GM12878 (cell line): ENCODE measurements at regions not wholly inside any gene's neighbourhood (a gene's known extent, or its start where the extent isn't known, plus 50 kb on each side); places are given as distances from the start of the nearest gene placed in this dataset.
"Not testable (repeated sequence)": the region's sequence is repeated elsewhere in the genome, so short reads cannot be mapped to it uniquely, and the experiment has no call there.

Experiments
- ATAC-seq: fragments of 200-7000 bp; cut with Tn5 transposase; 3 replicates; pipeline ENCODE4 v1.9.1; 2020; ENCODE audit warnings: mild to moderate bottlenecking, moderate library complexity
- BruUV-seq: library from RNA; stranded (reverse); fragments of 400-500 nt; replicated peaks from 2 replicates; lab custom pipeline; 2021; lab: Mats Ljungman, UMichigan
- CTCF ChIA-PET: fragments of 300-600 bp; sonication (Branson Sonifier 250); formaldehyde crosslinking; extraction: SDS; loops from one replicate; lab custom pipeline; 2021; ENCODE audit warnings: inconsistent platforms; lab: Yijun Ruan, JAX
- POLR2A ChIA-PET: fragments of 350-600 bp; formaldehyde crosslinking; extraction: SDS; loops from one replicate; lab custom pipeline; 2021; ENCODE audit warnings: inconsistent platforms; lab: Charles Lee
- RAD21 ChIA-PET: fragments of 300-600 bp; sonication (Branson Sonifier 250); formaldehyde crosslinking; loops from one replicate; lab custom pipeline; 2023; ENCODE audit warnings: antibody characterized with exemption; ENCODE audit not compliant: unreplicated experiment; lab: Charles Lee
- SMC1A ChIA-PET: fragments of 300-600 bp; sonication (Branson Sonifier 250); formaldehyde crosslinking; loops from one replicate; lab custom pipeline; 2023; ENCODE audit not compliant: unreplicated experiment, uncharacterized antibody; lab: Charles Lee
- DNase-seq: peaks from one replicate; pipeline ENCODE4 v3.0.0-alpha.2; 2011; ENCODE audit warnings: low read depth, low spot score
- FAIRE-seq: peaks from 3 replicates; lab custom pipeline; 2011; peaks lifted over from hg19 to GRCh38; lab: Jason Lieb, UNC
- H2AFZ ChIP-seq: 2 replicates; pipeline ENCODE4 v1.6.0; 2011; ENCODE audit warnings: low read depth, low read length, control low read depth; ENCODE audit not compliant: control insufficient read depth
- H3K27ac ChIP-seq: 2 replicates; pipeline ENCODE4 v1.5.1; 2011; ENCODE audit warnings: control low read depth; ENCODE audit not compliant: control insufficient read depth, insufficient read depth
- H3K27me3 ChIP-seq, 2 experiments: replicated peaks in 1 of 2; 2 replicates each; pipeline versions ENCODE4 v1.6.0 to v1.6.1; 2011; ENCODE audit warnings: low read length in 1 of 2; ENCODE audit not compliant: control insufficient read depth in 2 of 2, insufficient read depth in 2 of 2
- H3K36me3 ChIP-seq, 2 experiments: 2 replicates each; pipeline ENCODE4 v1.5.1; 2011; ENCODE audit warnings: low read length in 1 of 2; ENCODE audit not compliant: control insufficient read depth in 2 of 2, insufficient read depth in 2 of 2
- H3K4me1 ChIP-seq: 2 replicates; pipeline ENCODE4 v1.6.1; 2011; ENCODE audit warnings: mild to moderate bottlenecking, low read length, moderate library complexity, mixed read lengths; ENCODE audit not compliant: control insufficient read depth, insufficient read depth
- H3K4me2 ChIP-seq: 2 replicates; pipeline ENCODE4 v1.6.0; 2011; ENCODE audit warnings: control low read depth; ENCODE audit not compliant: control insufficient read depth, insufficient read depth
- H3K4me3 ChIP-seq: fragments of 200-600 bp; sonication (generic); 2 replicates; pipeline ENCODE4 v1.5.1; 2016
- H3K79me2 ChIP-seq: 2 replicates; pipeline ENCODE4 v1.6.0; 2011; ENCODE audit warnings: low read length; ENCODE audit not compliant: control insufficient read depth, insufficient read depth
- H3K9ac ChIP-seq: 2 replicates; pipeline ENCODE4 v1.8.0; 2011; ENCODE audit warnings: low read length, control low read depth, mixed read lengths; ENCODE audit not compliant: control insufficient read depth, insufficient read depth
- H3K9me3 ChIP-seq: replicated peaks from 3 replicates; pipeline ENCODE4 v1.5.1; 2011; ENCODE audit warnings: mild to moderate bottlenecking, low read length; ENCODE audit not compliant: control insufficient read depth, insufficient read depth
- H4K20me1 ChIP-seq: 2 replicates; pipeline ENCODE4 v1.6.0; 2011; ENCODE audit not compliant: control insufficient read depth, insufficient read depth
- BCL3 ChIP-seq: IDR thresholded peaks from 2 replicates; pipeline ENCODE4 v1.6.1; 2011; ENCODE audit warnings: borderline replicate concordance, low read depth, mild to moderate bottlenecking, moderate library complexity, low read length; ENCODE audit not compliant: insufficient read depth, poor library complexity, severe bottlenecking
- BMI1 ChIP-seq: fragments of 450-650 bp; IDR thresholded peaks from 2 replicates; pipeline ENCODE4 v1.6.1; 2016; ENCODE audit warnings: mild to moderate bottlenecking, moderate library complexity, borderline replicate concordance
- CEBPB ChIP-seq, 2 experiments: fragments of 150-350 bp in 1 of 2; IDR thresholded peaks; 2 replicates each; pipeline ENCODE4 v1.6.1; 2012 to 2014; ENCODE audit warnings: low read depth in 2 of 2, low read length in 2 of 2, borderline replicate concordance in 1 of 2, inconsistent platforms in 1 of 2
- CEBPZ ChIP-seq: fragments of 150-350 bp; IDR thresholded peaks from 2 replicates; pipeline ENCODE4 v1.6.1; 2016; ENCODE audit warnings: low read depth, low read length
- HDAC6 ChIP-seq: fragments of 200-600 bp; sonication (generic); IDR thresholded peaks from one replicate; pipeline ENCODE4 v1.8.0; 2017; ENCODE audit warnings: antibody characterized with exemption; ENCODE audit not compliant: unreplicated experiment
- PAX8 ChIP-seq: fragments of 450-650 bp; IDR thresholded peaks from 2 replicates; pipeline ENCODE4 v1.6.1; 2017; ENCODE audit warnings: mild to moderate bottlenecking, moderate library complexity
- POLR2AphosphoS5 ChIP-seq: IDR thresholded peaks from 2 replicates; pipeline ENCODE4 v1.6.1; 2011; ENCODE audit warnings: mild to moderate bottlenecking, low read length, inconsistent platforms
- SPI1 ChIP-seq: IDR thresholded peaks from 2 replicates; pipeline ENCODE4 v1.6.1; 2011; ENCODE audit warnings: low read depth, mild to moderate bottlenecking, low read length, moderate library complexity, borderline replicate concordance; ENCODE audit not compliant: insufficient read depth
- TARDBP ChIP-seq: IDR thresholded peaks from 2 replicates; pipeline ENCODE4 v1.6.1; 2016; ENCODE audit warnings: borderline replicate concordance
- TBL1XR1 ChIP-seq: IDR thresholded peaks from 2 replicates; pipeline ENCODE4 v1.6.1; 2012; ENCODE audit warnings: low read depth, low read length, improper control_type of control experiment
- USF1 ChIP-seq: IDR thresholded peaks from 2 replicates; pipeline ENCODE4 v1.6.1; 2011; ENCODE audit warnings: borderline replicate concordance, low read depth, mild to moderate bottlenecking, moderate library complexity, mixed read lengths, low read length; ENCODE audit not compliant: insufficient read depth; ENCODE audit errors: extremely low read length
- WGBS: methylation state at CpG from one replicate; pipeline ENCODE4 v1.1.6; 2016; ENCODE audit warnings: low lambda C conversion rate; ENCODE audit not compliant: insufficient replicate concordance, insufficient coverage; ENCODE audit errors: missing lambda C conversion rate; 5-methylcytosine and 5-hydroxymethylcytosine counted together
- in situ Hi-C: fragments of 300-500 bp; cut with MboI; formaldehyde crosslinking; loops from 9 replicates; pipeline ENCODE4 v1.14.3; 2018; ENCODE audit warnings: mixed read lengths
- intact Hi-C: fragments of 100-400 bp; cut with micrococcal nuclease; formaldehyde crosslinking; loops from one replicate; pipeline ENCODE4 v1.14.2; 2022; ENCODE audit not compliant: unreplicated experiment

GRCh38 chr13:70746469-70746868, 638.2 kb upstream of the KLHL1 start:
- H3K9me3 ChIP-seq, H3K27ac ChIP-seq, H3K4me1 ChIP-seq, POLR2A ChIA-PET, H2AFZ ChIP-seq, H3K9ac ChIP-seq, in situ Hi-C loops, intact Hi-C loops, FAIRE-seq, H4K20me1 ChIP-seq, CTCF ChIA-PET, RAD21 ChIA-PET, BruUV-seq, DNase-seq, ATAC-seq, H3K4me3 ChIP-seq, SMC1A ChIA-PET, H3K79me2 ChIP-seq, H3K4me2 ChIP-seq, H3K27me3 ChIP-seq, H3K36me3 ChIP-seq: not testable (repeated sequence)
- WGBS: 72% methylated on average over 6 of the region's 6 CpGs

GRCh38 chr13:70736622-70737317, 628.5 kb upstream of the KLHL1 start:
- H3K27me3 ChIP-seq: no peaks in the 10 kb centered on the region
- SMC1A ChIA-PET: no interaction called here
- ATAC-seq (no peak), FAIRE-seq (no peak), DNase-seq (no peak)
- no peak overlapping the region for H2AFZ ChIP-seq
- H3K9me3 ChIP-seq: no peaks in the 10 kb centered on the region
- no peaks in the 10 kb centered on the region for H3K4me1 ChIP-seq
- in situ Hi-C loops (no loop called here), intact Hi-C loops (no loop called here)
- RAD21 ChIA-PET: no interaction called here
- no peaks in the 10 kb centered on the region for H3K36me3 ChIP-seq
- CTCF ChIA-PET: no interaction called here
- no peaks in the 10 kb centered on the region for H4K20me1 ChIP-seq
- no peak overlapping the region for H3K4me2 ChIP-seq
- no peak overlapping the region for H3K4me3 ChIP-seq
- H3K9ac ChIP-seq: no peak overlapping the region
- no TSS peak for BruUV-seq
- no peaks in the 10 kb centered on the region for H3K79me2 ChIP-seq
- H3K27ac ChIP-seq: no peak overlapping the region
- 0% methylated on average over 1 of the region's 1 CpG for WGBS
- POLR2A ChIA-PET: no interaction called here
- TF ChIP-seq BMI1 (no peak), SPI1 (no peak), USF1 (no peak), CEBPZ (no peak), POLR2AphosphoS5 (no peak), CEBPB (IDR thresholded peaks at IDR 0.05; ENCODE audit: borderline replicate concordance in 1 of 2, low read depth in 2 of 2, low read length in 2 of 2) (no peak), TARDBP (no peak), PAX8 (no peak), BCL3 (no peak), HDAC6 (no peak), TBL1XR1 (no peak)
